ENCODE measurements at regions not wholly inside any gene's neighbourhood (a gene's known extent, or its start where the extent isn't known, plus 50 kb on each side); places are given as distances from the start of the nearest gene placed in this dataset.

DNA sequence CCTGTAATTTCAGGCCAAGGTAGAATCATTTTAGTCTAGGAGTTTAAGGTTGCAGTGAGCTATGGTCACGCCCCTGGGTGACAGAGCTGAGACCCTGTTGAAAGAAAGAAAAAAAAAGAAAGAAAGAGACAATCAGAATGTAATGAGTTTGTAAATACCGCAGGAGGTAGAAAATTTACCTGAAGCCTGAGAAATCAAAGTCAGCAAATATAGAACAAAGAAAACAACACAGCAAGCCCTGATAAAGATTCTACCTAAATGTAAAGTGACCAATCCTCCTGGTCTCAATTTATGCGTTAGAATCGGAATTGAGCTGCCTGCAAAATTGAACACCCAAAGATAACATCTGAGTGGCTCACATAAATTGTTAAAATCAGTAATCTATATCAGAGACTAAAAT is 146.5 kb upstream of the ZNF184 start:
- Histone ChIP-seq H2BK120ac (ENCODE audit: low read depth, low read length, poor library complexity, severe bottlenecking) (no peak overlapping the region), H3K4me2 (ENCODE audit: insufficient read depth, insufficient read length, low read length) (no peak overlapping the region), H3K23ac (ENCODE audit: insufficient read length, low read depth, low read length) (no peak overlapping the region), H3K79me1 (ENCODE audit: insufficient read depth, low read depth, low read length, poor library complexity, severe bottlenecking) (no peaks in the 10 kb centered on the region), H2BK20ac (ENCODE audit: low read depth, low read length, poor library complexity, severe bottlenecking) (no peak overlapping the region), H2BK12ac (ENCODE audit: insufficient read length, low read depth, low read length) (no peak overlapping the region), H3K56ac (ENCODE audit: insufficient read length, low read depth, low read length) (no peak overlapping the region), H3T11ph (ENCODE audit: low read length) (no peak overlapping the region), H3K27ac (ENCODE audit: insufficient read length, low read depth, low read length) (no peak overlapping the region), H3K4me1 (ENCODE audit: insufficient read depth, low read length) (no peaks in the 10 kb centered on the region), H3K14ac (ENCODE audit: insufficient read depth, low read length) (no peak overlapping the region), H4K91ac (ENCODE audit: insufficient read length, low read depth, low read length) (no peak overlapping the region), H4K20me1 (ENCODE audit: control insufficient read depth, insufficient read depth, insufficient read length) (no peaks in the 10 kb centered on the region), H3K79me2 (ENCODE audit: insufficient read depth, low read length) (no peaks in the 10 kb centered on the region), H3K4ac (ENCODE audit: low read depth, low read length) (no peak overlapping the region), H4K5ac (ENCODE audit: insufficient read length, low read depth, low read length) (no peak overlapping the region), H3K9me3 (ENCODE audit: control insufficient read depth, low read depth, low read length) (no peaks in the 10 kb centered on the region), H3K23me2 (ENCODE audit: insufficient read length, low read depth, low read length, poor library complexity, severe bottlenecking) (peaks cover 11% of the 10 kb centered on the region), H4K8ac (replicated peaks; ENCODE audit: insufficient read length, low read depth, low read length) (no peak overlapping the region), H3K9ac (ENCODE audit: extremely low read depth, insufficient read length, low read length) (no peak overlapping the region), H2AK5ac (ENCODE audit: insufficient read length, low read length) (no peak overlapping the region), H2BK15ac (ENCODE audit: low read depth, low read length) (no peak overlapping the region), H2AFZ (ENCODE audit: low read length) (no peak overlapping the region), H3K27me3 (ENCODE audit: insufficient read depth, low read length) (no peaks in the 10 kb centered on the region), H3K18ac (ENCODE audit: insufficient read length, low read depth, low read length) (no peak overlapping the region), H2BK5ac (ENCODE audit: insufficient read length, low read length) (no peak overlapping the region)
- Mint-ChIP-seq H3K27ac (no peak overlapping the region), H3K36me3 (ENCODE audit: insufficient read depth in 1 of 3, low read depth in 3 of 3) (no peaks in the 10 kb centered on the region), H3K9me3 (peaks cover 0 to 4% of the 10 kb centered on the region in 2 experiments; a peak in 2 of 5 replicates), H3K4me3 (no peak overlapping the region), H3K4me1 (peaks cover 8% of the 10 kb centered on the region in 2 experiments), H3K27me3 (ENCODE audit: low read depth) (peaks cover 9% of the 10 kb centered on the region)
- no peak for TF ChIP-seq CTCF (conservative IDR thresholded peaks at IDR 0.05)
- DNase-seq: no peak
- WGBS (ENCODE audit: extremely low coverage, insufficient read length, low lambda C conversion rate): no CpG with 5 or more reads among the region's 4 CpGs
